ENCODE measurements at regions not wholly inside any gene's neighbourhood (a gene's known extent, or its start where the extent isn't known, plus 50 kb on each side); places are given as distances from the start of the nearest gene placed in this dataset.

- DNase-seq = no peak
These were observed 149.8 kb upstream of the ITGA4 start for GRCh38 chr2:181307203-181307991.

GRCh38 chr2:181308766-181309515 lies 148.2 kb upstream of the ITGA4 start:
- DNase-seq = no peak

GRCh38 chr2:181309586-181309985 lies 147.6 kb upstream of the ITGA4 start:
- no peak for DNase-seq

GRCh38 chr2:181310967-181311366 lies 146.2 kb upstream of the ITGA4 start:
- no peak for DNase-seq

GRCh38 chr2:181311837-181312236 lies 145.3 kb upstream of the ITGA4 start:
- no peak for DNase-seq

GRCh38 chr2:181312515-181312927 lies 144.7 kb upstream of the ITGA4 start:
- DNase-seq = no peak

GRCh38 chr2:181313845-181314244 lies 143.3 kb upstream of the ITGA4 start:
- no peak for DNase-seq

GRCh38 chr2:181314551-181314950 lies 142.6 kb upstream of the ITGA4 start:
- no peak for DNase-seq

- DNase-seq = no peak
These were observed 139.7 kb upstream of the ITGA4 start for GRCh38 chr2:181317511-181317910.

GRCh38 chr2:181318504-181319280 lies 138.5 kb upstream of the ITGA4 start:
- DNase-seq = no peak

- no peak for DNase-seq
These were observed 137.9 kb upstream of the ITGA4 start for GRCh38 chr2:181319286-181319685.

GRCh38 chr2:181320638-181321037 lies 136.5 kb upstream of the ITGA4 start:
- no peak for DNase-seq

GRCh38 chr2:181324912-181325311 lies 132.3 kb upstream of the ITGA4 start:
- no peak for DNase-seq

- no peak for DNase-seq
These were observed 130.5 kb upstream of the ITGA4 start for GRCh38 chr2:181326661-181327060.

- DNase-seq = no peak
These were observed 126.9 kb upstream of the ITGA4 start for GRCh38 chr2:181330286-181330685.

GRCh38 chr2:181332044-181332605 lies 125.1 kb upstream of the ITGA4 start:
- DNase-seq = no peak

GRCh38 chr2:181334158-181334826 lies 122.9 kb upstream of the ITGA4 start:
- no peak for DNase-seq

- DNase-seq = no peak
These were observed 116.3 kb upstream of the ITGA4 start for GRCh38 chr2:181340891-181341290.

- no peak for DNase-seq
These were observed 115.2 kb upstream of the ITGA4 start for GRCh38 chr2:181341855-181342600.

GRCh38 chr2:181348107-181348837 lies 108.9 kb upstream of the ITGA4 start:
- no peak for DNase-seq

- DNase-seq = no peak
These were observed 105.0 kb upstream of the ITGA4 start for GRCh38 chr2:181352158-181352557.
